T-helper 17 cell (primary cell): ENCODE measurements at regions not wholly inside any gene's neighbourhood (a gene's known extent, or its start where the extent isn't known, plus 50 kb on each side); places are given as distances from the start of the nearest gene placed in this dataset.

Experiments
- ATAC-seq: fragments of 150-1000 bp; cut with Tn5 transposase; 2 replicates; pipeline ENCODE4 v1.10.0; 2021; ENCODE audit warnings: mild to moderate bottlenecking, moderate library complexity
- DNase-seq, 3 donors: peaks; one replicate each; pipeline versions ENCODE4 v3.0.0 to v3.0.0-alpha.2; 2020 to 2021
- H3K9me3 ChIP-seq: one replicate; pipeline ENCODE4 v1.7.0; 2013; ENCODE audit warnings: low read length, mild to moderate bottlenecking; ENCODE audit not compliant: control insufficient read depth, poor library complexity, severe bottlenecking
- H3K27ac Mint-ChIP-seq: one replicate; pipeline ENCODE4 v1.8.0; 2022; ENCODE audit warnings: mild to moderate bottlenecking, moderate library complexity, mixed read lengths
- H3K27me3 Mint-ChIP-seq: one replicate; pipeline ENCODE4 v1.8.0; 2022; ENCODE audit warnings: mixed read lengths
- H3K36me3 Mint-ChIP-seq: one replicate; pipeline ENCODE4 v1.8.0; 2022; ENCODE audit warnings: low read depth, mixed read lengths
- H3K4me1 Mint-ChIP-seq: one replicate; pipeline ENCODE4 v1.8.0; 2022; ENCODE audit warnings: mild to moderate bottlenecking, mixed read lengths
- H3K4me3 Mint-ChIP-seq: one replicate; pipeline ENCODE4 v1.8.0; 2022; ENCODE audit warnings: mild to moderate bottlenecking, moderate library complexity, mixed read lengths

DNA sequence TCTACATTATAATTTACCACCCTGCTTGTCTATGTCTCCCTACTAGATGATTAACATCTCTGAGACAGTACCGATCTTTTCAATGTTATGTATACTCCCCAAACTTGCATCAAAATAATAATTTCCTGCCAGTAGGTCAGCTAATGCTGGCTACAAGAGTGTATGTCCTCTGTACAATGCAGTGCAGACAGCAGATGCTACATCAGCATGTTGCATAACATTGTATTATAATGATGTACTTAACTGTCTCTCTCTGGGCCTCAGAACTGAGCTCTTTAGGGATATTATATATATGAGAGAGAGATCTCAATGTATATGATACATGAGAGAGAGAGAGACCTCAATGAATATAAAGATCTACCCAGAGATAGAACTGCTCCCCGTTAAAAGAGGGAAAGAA lies 456.6 kb downstream of the SHQ1 start:
- DNase-seq (no peak), ATAC-seq (peak; percentile 25)
- H3K27me3 Mint-ChIP-seq: no peaks in the 10 kb centered on the region

DNA sequence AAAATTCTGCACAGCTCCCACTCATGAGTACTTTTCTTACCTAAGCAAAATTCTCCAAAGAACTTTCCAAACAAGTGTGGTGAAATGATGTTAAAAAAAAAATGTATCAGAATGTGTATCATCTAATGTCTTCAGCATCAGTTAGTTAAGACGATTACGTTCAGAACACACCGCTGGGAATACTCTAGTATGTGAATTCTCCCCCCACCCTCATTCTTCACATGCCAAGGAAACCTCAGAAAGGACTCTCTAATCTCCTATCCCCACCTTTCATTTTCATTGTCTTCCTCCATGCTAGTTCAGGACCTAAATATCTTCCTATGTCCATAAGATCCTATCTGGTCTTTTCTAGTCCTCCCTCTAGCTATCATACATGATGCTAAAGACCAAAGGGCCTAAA lies 457.4 kb downstream of the SHQ1 start:
- Mint-ChIP-seq H3K27ac (no peak overlapping the region), H3K27me3 (no peaks in the 10 kb centered on the region), H3K36me3 (no peaks in the 10 kb centered on the region), H3K4me1 (peaks cover 47% of the 10 kb centered on the region), H3K4me3 (no peak overlapping the region)
- DNase-seq: no peak
- H3K9me3 ChIP-seq: no peaks in the 10 kb centered on the region
- no peak for ATAC-seq

More for the DNA sequence above, 456.6 kb downstream of the SHQ1 start:
- Mint-ChIP-seq H3K36me3 (no peaks in the 10 kb centered on the region), H3K4me3 (no peak overlapping the region), H3K4me1 (peaks cover 45% of the 10 kb centered on the region), H3K27ac (no peak overlapping the region)
- no peaks in the 10 kb centered on the region for H3K9me3 ChIP-seq

DNA sequence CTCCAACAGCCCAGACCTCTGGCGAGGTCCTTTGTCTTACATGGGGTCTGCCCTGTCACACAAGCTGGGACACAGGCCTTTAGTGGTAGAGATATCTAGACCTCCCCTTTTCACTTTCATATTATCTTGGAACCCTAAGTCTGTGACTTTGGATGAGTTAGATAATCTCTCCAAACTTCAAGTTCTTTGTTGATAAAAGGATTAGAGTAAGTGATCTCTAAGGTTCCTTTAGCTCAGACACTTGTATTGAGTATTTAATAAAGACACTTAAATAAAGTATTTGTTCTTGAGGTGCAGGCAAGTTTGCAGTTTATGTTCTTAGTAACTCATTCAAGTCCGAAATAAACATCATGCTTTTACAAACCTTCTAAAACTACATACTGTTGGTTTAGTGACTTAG lies 459.6 kb downstream of the SHQ1 start:
- Mint-ChIP-seq H3K27me3 (no peaks in the 10 kb centered on the region), H3K27ac (peak overlapping the region; percentile 12), H3K36me3 (no peaks in the 10 kb centered on the region), H3K4me1 (peaks cover 51% of the 10 kb centered on the region), H3K4me3 (no peak overlapping the region)
- ATAC-seq (no peak), DNase-seq (no peak)
- no peaks in the 10 kb centered on the region for H3K9me3 ChIP-seq

DNA sequence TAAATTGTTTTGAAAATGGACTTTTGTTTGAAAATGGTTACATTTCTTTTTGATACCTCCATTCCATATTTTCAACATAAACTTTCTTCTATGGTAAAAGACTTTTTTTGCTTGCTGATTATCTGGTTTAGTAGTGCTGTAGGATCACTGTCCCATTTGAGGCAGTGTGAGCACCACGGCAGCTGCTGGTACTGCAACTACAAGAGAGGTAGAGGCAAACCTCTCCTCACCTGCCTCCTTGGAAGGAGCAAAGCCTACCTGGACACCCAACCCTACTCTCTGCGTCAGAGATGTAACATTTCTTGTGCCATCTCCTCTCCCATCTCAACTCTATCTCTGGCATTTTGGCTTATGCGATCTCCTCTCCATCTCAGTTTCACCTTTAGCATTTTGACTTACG lies 460.1 kb downstream of the SHQ1 start:
- DNase-seq: no peak
- peaks cover 49% of the 10 kb centered on the region for H3K4me1 Mint-ChIP-seq
- no peak for ATAC-seq
- H3K27me3 Mint-ChIP-seq: no peaks in the 10 kb centered on the region
- H3K36me3 Mint-ChIP-seq: no peaks in the 10 kb centered on the region
- H3K4me3 Mint-ChIP-seq: no peak overlapping the region
- H3K27ac Mint-ChIP-seq: peak overlapping the region; percentile 12
- H3K9me3 ChIP-seq: no peaks in the 10 kb centered on the region

DNA sequence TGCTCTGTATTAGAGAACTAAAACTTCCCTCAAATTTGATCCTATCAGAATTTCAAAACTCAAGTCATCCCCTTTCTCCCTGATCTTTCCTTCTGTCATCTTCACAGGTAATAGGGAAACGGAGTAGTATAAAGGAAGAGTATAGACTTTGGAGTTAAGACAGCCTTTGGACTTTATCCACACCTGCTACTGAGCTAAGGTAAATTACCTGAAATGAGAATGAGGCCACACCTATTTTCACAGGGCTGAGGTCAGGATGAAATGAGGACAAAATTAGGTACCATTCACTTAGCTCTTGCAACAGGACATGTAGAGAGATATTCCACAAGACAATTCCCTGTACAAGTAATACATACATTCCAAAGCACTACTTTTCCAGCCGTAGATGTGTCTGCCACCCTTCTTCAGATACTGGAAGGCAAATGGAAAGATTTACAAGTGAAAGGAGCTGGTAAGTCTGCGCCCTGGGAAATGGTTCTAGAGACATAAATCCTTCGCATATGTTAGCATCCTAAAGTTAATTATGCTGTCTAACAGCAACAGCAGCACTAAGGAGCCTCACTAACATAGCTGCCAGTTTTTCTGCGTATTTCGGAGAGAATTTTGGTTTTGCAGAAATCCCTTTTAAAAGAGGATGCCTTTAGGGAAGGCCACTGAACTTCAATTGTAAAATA lies 461.8 kb downstream of the SHQ1 start:
- no peak for ATAC-seq
- no peak for DNase-seq
- Mint-ChIP-seq H3K27ac (peak overlapping the region; percentile 27), H3K4me3 (no peak overlapping the region), H3K36me3 (no peaks in the 10 kb centered on the region), H3K4me1 (peaks cover 64% of the 10 kb centered on the region), H3K27me3 (no peaks in the 10 kb centered on the region)
- H3K9me3 ChIP-seq: no peaks in the 10 kb centered on the region

DNA sequence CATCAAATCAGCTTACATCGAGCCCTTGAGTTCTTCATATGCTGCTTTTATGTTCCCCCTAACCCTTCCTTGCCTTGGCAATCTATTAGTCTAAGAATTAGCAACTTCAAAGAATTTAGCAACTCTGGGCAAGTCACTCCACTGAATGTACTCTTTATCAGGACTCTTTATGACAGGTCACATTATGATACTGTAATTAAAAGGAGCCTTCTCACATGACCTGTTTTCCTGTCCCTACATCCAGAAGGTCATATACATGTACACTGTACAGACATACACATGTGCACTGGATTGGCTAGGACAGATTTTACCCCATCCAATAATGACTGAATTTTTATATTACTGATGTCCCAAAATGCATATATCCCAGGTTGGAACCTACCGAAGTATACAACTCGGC lies 463.1 kb downstream of the SHQ1 start:
- no peak overlapping the region for H3K27ac Mint-ChIP-seq
- DNase-seq (no peak), ATAC-seq (no peak)
- H3K4me1 Mint-ChIP-seq: peaks cover 63% of the 10 kb centered on the region
- H3K4me3 Mint-ChIP-seq: no peak overlapping the region
- H3K27me3 Mint-ChIP-seq: no peaks in the 10 kb centered on the region
- H3K9me3 ChIP-seq: no peaks in the 10 kb centered on the region
- H3K36me3 Mint-ChIP-seq: no peaks in the 10 kb centered on the region

DNA sequence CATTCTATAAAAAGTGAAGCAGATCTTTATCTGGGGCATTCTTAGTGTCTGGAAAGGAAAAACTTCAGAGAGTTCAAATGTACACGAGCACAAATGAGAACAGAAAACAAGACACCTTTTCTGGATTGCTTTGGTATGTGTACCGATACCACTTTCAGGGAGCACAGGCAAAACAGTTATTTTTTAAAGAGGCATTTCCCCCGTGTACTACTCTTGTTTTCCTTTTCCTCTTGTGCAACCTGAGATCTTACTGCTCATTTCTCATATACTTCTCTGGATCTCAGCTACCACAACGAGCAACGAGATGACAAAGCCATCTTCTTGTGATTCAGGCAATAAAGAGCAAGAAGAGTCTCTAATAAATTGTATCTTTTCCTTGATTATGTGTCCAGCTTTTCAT lies 463.6 kb downstream of the SHQ1 start:
- Mint-ChIP-seq H3K36me3 (no peaks in the 10 kb centered on the region), H3K4me1 (peaks cover 57% of the 10 kb centered on the region), H3K4me3 (no peak overlapping the region), H3K27ac (peak overlapping the region; percentile 61), H3K27me3 (no peaks in the 10 kb centered on the region)
- ATAC-seq: no peak
- DNase-seq: no peak
- no peaks in the 10 kb centered on the region for H3K9me3 ChIP-seq

DNA sequence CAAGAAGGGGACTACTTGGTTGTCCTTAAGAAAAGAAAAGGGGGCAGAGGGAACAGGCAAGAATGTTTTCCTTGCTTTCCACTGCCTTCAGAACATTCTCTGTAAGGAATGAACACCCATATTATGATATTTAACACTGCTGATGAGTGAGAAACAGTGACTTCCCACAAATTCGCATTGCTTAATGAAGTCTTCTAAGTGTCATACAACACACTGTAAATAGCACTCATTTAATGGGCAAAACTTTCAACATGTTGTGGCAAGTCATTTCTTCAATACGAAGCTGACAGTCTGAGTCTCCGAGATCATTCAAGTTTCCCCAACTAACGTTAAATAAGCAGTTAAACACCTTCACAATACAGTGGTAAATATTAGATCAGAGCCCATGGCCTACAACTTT lies 464.4 kb downstream of the SHQ1 start:
- H3K9me3 ChIP-seq: no peaks in the 10 kb centered on the region
- H3K36me3 Mint-ChIP-seq: peaks cover under 1% of the 10 kb centered on the region
- peak overlapping the region; percentile 61 for H3K27ac Mint-ChIP-seq
- DNase-seq (no peak), ATAC-seq (no peak)
- H3K4me1 Mint-ChIP-seq: peaks cover 57% of the 10 kb centered on the region
- no peak overlapping the region for H3K4me3 Mint-ChIP-seq
- H3K27me3 Mint-ChIP-seq: no peaks in the 10 kb centered on the region

DNA sequence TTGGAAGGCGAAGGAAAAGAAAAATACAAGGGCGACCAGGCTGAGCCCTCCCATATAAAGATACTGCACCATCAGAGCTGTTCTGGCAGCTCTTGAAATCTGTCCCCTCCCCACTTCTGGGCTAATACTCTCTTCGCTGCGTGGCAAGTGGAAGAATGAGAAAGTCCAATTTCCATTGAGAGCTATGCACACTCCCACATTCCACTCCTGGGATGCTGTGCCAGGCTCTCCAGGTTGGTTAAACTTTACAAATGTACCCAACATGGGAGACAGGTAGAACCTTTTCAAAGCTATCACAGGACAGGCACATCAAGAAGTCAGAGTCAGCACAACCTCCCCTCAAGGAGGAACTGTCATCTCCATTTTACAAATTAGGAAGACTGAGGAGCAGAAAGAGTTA lies 465.0 kb downstream of the SHQ1 start:
- ATAC-seq: no peak
- H3K4me1 Mint-ChIP-seq: peaks cover 55% of the 10 kb centered on the region
- no peak overlapping the region for H3K4me3 Mint-ChIP-seq
- H3K27me3 Mint-ChIP-seq: no peaks in the 10 kb centered on the region
- H3K9me3 ChIP-seq: no peaks in the 10 kb centered on the region
- H3K27ac Mint-ChIP-seq: no peak overlapping the region
- peaks cover 5% of the 10 kb centered on the region for H3K36me3 Mint-ChIP-seq
- DNase-seq: no peak

DNA sequence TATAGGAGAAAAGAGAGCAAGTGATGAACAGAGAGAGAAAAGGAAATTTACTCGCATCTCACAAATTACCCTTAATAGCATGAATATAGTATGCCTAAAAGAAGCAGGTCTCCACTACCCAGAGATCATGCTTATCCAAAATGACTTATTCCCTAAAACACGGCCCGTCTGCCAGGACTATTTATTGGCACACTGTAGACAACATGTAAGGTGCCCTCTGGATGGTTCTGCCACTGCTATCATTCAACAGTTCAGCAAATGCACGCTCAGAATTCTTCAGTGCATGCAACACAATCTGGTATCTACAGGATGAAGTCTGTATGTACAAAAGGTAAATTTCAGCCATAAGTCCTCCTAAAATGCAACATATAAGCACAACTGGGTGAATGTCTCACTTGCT lies 465.8 kb downstream of the SHQ1 start:
- DNase-seq (no peak), ATAC-seq (no peak)
- Mint-ChIP-seq H3K36me3 (peaks cover 6% of the 10 kb centered on the region), H3K27me3 (no peaks in the 10 kb centered on the region), H3K27ac (no peak overlapping the region), H3K4me1 (peaks cover 51% of the 10 kb centered on the region), H3K4me3 (no peak overlapping the region)
- no peaks in the 10 kb centered on the region for H3K9me3 ChIP-seq

DNA sequence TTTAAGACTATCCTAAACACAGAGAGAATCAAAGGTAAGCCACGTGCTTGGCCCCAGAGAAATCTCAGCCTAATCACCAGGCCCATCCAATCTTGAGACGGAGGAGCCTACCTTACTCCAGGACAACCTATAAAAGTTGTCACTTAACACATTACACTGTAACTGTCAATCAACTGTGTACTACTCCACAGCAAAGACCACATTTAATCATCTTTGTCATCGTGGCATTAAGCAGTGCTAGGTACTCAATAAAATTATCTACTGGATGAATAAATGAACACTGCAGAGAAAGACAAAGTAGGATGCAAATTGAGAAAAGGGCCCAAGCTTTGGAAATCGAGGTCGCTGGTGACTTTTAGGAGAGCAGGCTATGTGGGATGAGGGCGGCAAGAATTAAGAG lies 466.7 kb downstream of the SHQ1 start:
- H3K27me3 Mint-ChIP-seq: no peaks in the 10 kb centered on the region
- H3K27ac Mint-ChIP-seq: peak overlapping the region; percentile 54
- peaks cover 46% of the 10 kb centered on the region for H3K4me1 Mint-ChIP-seq
- no peak for DNase-seq
- H3K4me3 Mint-ChIP-seq: no peak overlapping the region
- no peak for ATAC-seq
- no peaks in the 10 kb centered on the region for H3K9me3 ChIP-seq
- peaks cover 6% of the 10 kb centered on the region for H3K36me3 Mint-ChIP-seq

DNA sequence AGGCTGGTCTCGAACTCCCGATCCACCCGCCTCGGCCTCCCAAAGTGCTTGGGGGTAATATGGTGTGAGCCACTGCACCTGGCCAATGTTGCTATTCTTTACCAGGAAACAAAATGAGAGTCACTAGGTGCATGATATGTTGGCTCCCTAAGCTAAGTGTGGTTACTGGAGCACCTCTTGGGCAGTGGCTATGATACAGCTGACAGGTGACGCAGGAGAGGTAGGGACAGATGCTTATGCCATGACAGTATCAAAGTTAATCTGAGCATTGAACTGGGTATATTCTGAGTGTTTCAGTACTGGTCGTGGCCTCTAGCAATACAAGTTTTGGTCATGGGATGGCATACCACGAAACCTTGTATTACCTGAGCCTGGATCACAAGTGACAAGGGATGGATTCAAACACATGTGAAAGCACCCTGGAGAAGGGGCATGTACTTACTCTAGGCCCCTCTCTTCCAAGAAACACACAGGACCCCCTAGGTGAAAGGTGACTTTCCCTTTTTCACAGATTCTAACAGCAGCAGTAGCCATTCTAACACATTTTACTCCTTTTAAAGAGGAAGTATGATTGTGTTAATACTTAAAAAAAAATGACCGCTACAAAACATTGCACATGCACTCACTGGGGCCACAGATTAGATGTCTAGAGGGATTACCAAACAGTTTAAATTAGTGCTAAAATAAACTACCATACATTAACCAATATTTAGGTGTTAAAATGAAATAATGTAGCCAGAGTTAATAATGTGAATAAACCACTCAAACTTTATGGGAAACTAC lies 467.3 kb downstream of the SHQ1 start:
- peak overlapping the region; percentile 54 for H3K27ac Mint-ChIP-seq
- no peaks in the 10 kb centered on the region for H3K27me3 Mint-ChIP-seq
- H3K9me3 ChIP-seq: no peaks in the 10 kb centered on the region
- H3K36me3 Mint-ChIP-seq: peaks cover 6% of the 10 kb centered on the region
- H3K4me1 Mint-ChIP-seq: peaks cover 40% of the 10 kb centered on the region
- no peak overlapping the region for H3K4me3 Mint-ChIP-seq
- ATAC-seq: no peak
- no peak for DNase-seq

DNA sequence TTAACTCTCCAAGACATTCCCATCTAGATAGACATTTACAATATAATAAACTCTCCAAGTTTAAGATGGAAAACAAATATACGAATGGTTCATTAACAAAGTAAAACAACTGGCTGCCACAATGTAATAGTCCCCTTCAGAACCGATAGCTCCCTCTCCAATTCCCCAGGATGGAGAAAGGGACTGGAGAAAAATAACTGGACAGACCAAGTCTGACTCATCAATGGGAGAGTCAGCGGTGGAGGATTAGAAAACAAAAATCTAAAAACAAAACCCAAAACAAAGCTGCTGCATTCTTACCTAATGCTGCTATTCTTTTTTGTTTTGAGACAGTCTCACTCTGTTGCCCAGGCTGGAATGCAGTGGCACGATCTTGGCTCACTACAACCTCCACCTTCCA lies 468.1 kb downstream of the SHQ1 start:
- no peaks in the 10 kb centered on the region for H3K9me3 ChIP-seq
- H3K27me3 Mint-ChIP-seq: no peaks in the 10 kb centered on the region
- no peak overlapping the region for H3K4me3 Mint-ChIP-seq
- ATAC-seq: no peak
- DNase-seq: no peak
- H3K27ac Mint-ChIP-seq: peak overlapping the region; percentile 16
- peaks cover 44% of the 10 kb centered on the region for H3K4me1 Mint-ChIP-seq
- peaks cover 6% of the 10 kb centered on the region for H3K36me3 Mint-ChIP-seq
